Endodermal cell (in vitro differentiated cells): ENCODE measurements at regions not wholly inside any gene's neighbourhood (a gene's known extent, or its start where the extent isn't known, plus 50 kb on each side); places are given as distances from the start of the nearest gene placed in this dataset.

ENCODE experiments used
- DNase-seq: peaks from one replicate; pipeline ENCODE4 v3.0.0-alpha.2; 2017
- H3K27ac ChIP-seq: 2 replicates; pipeline ENCODE4 v1.5.1; 2013; ENCODE audit warnings: mild to moderate bottlenecking, low read depth, low read length, moderate library complexity
- H3K27me3 ChIP-seq: 2 replicates; pipeline ENCODE4 v1.6.1; 2013; ENCODE audit warnings: mild to moderate bottlenecking, low read length, moderate library complexity; ENCODE audit not compliant: insufficient read depth, control insufficient read depth, poor library complexity, severe bottlenecking
- H3K36me3 ChIP-seq: 2 replicates; pipeline ENCODE4 v1.7.0; 2013; ENCODE audit warnings: mild to moderate bottlenecking, low read length, moderate library complexity; ENCODE audit not compliant: control insufficient read depth, insufficient read depth
- H3K4me1 ChIP-seq: one replicate; pipeline ENCODE4 v1.7.0; 2013; ENCODE audit warnings: low read length; ENCODE audit not compliant: control insufficient read depth, insufficient read depth
- H3K4me3 ChIP-seq: 2 replicates; pipeline ENCODE4 v1.5.1; 2013; ENCODE audit warnings: mild to moderate bottlenecking, low read length, moderate library complexity
- H3K9ac ChIP-seq: 2 replicates; pipeline ENCODE4 v1.6.1; 2013; ENCODE audit warnings: mild to moderate bottlenecking, low read length, moderate library complexity; ENCODE audit not compliant: poor library complexity, severe bottlenecking; ENCODE audit errors: extremely low read depth
- H3K9me3 ChIP-seq: 2 replicates; pipeline ENCODE4 v1.6.1; 2013; ENCODE audit warnings: mild to moderate bottlenecking, low read length, moderate library complexity; ENCODE audit not compliant: control insufficient read depth
- H3K27ac Mint-ChIP-seq: 2 replicates; pipeline ENCODE4 v1.8.0; 2020; ENCODE audit warnings: mixed read lengths
- H3K27me3 Mint-ChIP-seq: 2 replicates; pipeline ENCODE4 v1.8.0; 2021; ENCODE audit warnings: mild to moderate bottlenecking, mixed read lengths; ENCODE audit not compliant: insufficient read depth
- H3K36me3 Mint-ChIP-seq: 2 replicates; pipeline ENCODE4 v1.8.0; 2020; ENCODE audit warnings: low read depth, mixed read lengths
- H3K4me1 Mint-ChIP-seq: 2 replicates; pipeline ENCODE4 v1.8.0; 2020; ENCODE audit warnings: mixed read lengths
- H3K4me3 Mint-ChIP-seq: 2 replicates; pipeline ENCODE4 v1.8.0; 2020; ENCODE audit warnings: mild to moderate bottlenecking, moderate library complexity, mixed read lengths
- H3K9me3 Mint-ChIP-seq: 2 replicates; pipeline ENCODE4 v1.8.0; 2020; ENCODE audit warnings: mild to moderate bottlenecking, mixed read lengths
- WGBS, 2 experiments: methylation state at CpG; one replicate each; pipeline versions ENCODE4 v1.1.5 to v1.1.7; 2013; ENCODE audit warnings: missing lambda C conversion rate in 2 of 2, mixed read lengths in 1 of 2; ENCODE audit not compliant: insufficient coverage in 1 of 2, insufficient read length in 1 of 2; 5-methylcytosine and 5-hydroxymethylcytosine counted together
- TF ChIP-seq, protein P1 (sequence below): fragments of 200-600 bp; sonication (generic); conservative IDR thresholded peaks from 2 replicates; pipeline ENCODE4 v1.5.0; 2021; ENCODE audit warnings: antibody characterized with exemption, mild to moderate bottlenecking

DNA sequence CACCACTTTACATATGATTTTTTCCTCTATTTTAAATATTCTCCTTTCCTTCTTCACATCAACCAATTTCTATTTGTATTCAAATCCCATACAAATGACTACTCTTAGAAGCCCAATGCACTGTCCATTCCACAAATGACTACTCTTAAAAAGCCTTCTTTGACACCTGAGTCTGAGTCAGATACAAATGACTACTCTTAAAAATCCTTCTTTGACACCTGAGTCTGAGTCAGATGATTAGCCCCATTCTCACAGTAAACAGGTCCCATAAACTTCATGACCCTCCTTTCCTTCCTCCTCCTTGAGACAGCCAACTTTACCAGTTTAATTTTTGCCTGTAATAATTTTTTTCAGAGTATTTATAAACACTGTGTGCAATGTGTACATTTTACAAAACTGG is 231.3 kb upstream of the USP25 start:
- TF ChIP-seq, protein P1, sequence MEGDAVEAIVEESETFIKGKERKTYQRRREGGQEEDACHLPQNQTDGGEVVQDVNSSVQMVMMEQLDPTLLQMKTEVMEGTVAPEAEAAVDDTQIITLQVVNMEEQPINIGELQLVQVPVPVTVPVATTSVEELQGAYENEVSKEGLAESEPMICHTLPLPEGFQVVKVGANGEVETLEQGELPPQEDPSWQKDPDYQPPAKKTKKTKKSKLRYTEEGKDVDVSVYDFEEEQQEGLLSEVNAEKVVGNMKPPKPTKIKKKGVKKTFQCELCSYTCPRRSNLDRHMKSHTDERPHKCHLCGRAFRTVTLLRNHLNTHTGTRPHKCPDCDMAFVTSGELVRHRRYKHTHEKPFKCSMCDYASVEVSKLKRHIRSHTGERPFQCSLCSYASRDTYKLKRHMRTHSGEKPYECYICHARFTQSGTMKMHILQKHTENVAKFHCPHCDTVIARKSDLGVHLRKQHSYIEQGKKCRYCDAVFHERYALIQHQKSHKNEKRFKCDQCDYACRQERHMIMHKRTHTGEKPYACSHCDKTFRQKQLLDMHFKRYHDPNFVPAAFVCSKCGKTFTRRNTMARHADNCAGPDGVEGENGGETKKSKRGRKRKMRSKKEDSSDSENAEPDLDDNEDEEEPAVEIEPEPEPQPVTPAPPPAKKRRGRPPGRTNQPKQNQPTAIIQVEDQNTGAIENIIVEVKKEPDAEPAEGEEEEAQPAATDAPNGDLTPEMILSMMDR: no peak
- no peaks in the 10 kb centered on the region for H3K9me3 ChIP-seq
- no peaks in the 10 kb centered on the region for H3K4me1 Mint-ChIP-seq
- H3K9me3 Mint-ChIP-seq: no peaks in the 10 kb centered on the region
- no peak overlapping the region for H3K9ac ChIP-seq
- H3K36me3 Mint-ChIP-seq: no peaks in the 10 kb centered on the region
- H3K36me3 ChIP-seq: no peaks in the 10 kb centered on the region
- no peak overlapping the region for H3K27ac ChIP-seq
- H3K27me3 Mint-ChIP-seq: peaks cover 1% of the 10 kb centered on the region
- no peak overlapping the region for H3K4me3 ChIP-seq
- no peak overlapping the region for H3K27ac Mint-ChIP-seq
- DNase-seq: no peak
- no peaks in the 10 kb centered on the region for H3K4me1 ChIP-seq
- no peak overlapping the region for H3K4me3 Mint-ChIP-seq
- H3K27me3 ChIP-seq: no peaks in the 10 kb centered on the region

DNA sequence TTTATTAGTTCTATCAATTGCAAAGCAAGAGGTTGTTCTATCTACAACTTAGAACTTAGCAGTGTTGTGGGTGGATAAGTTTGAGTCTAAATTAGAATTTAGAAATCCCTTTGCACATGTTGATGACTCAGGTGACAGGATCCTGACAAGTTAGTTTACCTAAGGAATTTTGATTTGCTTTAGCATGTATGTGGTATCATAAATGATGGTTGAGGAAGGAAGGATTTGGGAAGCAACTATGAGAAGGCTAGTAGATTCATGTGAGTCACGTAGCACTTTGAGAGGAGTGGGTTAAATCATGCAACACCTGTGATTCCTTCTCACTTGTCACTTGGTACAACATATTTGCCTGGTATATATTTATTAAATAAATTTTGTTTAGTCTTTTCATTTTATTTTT is 223.7 kb upstream of the USP25 start:
- no peaks in the 10 kb centered on the region for H3K4me1 ChIP-seq
- H3K27me3 Mint-ChIP-seq: peaks cover 1% of the 10 kb centered on the region
- no peak overlapping the region for H3K4me3 Mint-ChIP-seq
- no peak overlapping the region for H3K27ac ChIP-seq
- H3K9ac ChIP-seq: no peak overlapping the region
- no peaks in the 10 kb centered on the region for H3K36me3 Mint-ChIP-seq
- 100% methylated on average over 1 of the region's 1 CpG; no CpG with 5 or more reads in 1 of the 2 experiments for WGBS, 2 experiments
- H3K9me3 Mint-ChIP-seq: no peaks in the 10 kb centered on the region
- no peaks in the 10 kb centered on the region for H3K27me3 ChIP-seq
- no peaks in the 10 kb centered on the region for H3K36me3 ChIP-seq
- TF ChIP-seq, protein P1: no peak
- H3K9me3 ChIP-seq: no peaks in the 10 kb centered on the region
- H3K27ac Mint-ChIP-seq: no peak overlapping the region
- no peak for DNase-seq
- no peak overlapping the region for H3K4me3 ChIP-seq
- no peaks in the 10 kb centered on the region for H3K4me1 Mint-ChIP-seq

DNA sequence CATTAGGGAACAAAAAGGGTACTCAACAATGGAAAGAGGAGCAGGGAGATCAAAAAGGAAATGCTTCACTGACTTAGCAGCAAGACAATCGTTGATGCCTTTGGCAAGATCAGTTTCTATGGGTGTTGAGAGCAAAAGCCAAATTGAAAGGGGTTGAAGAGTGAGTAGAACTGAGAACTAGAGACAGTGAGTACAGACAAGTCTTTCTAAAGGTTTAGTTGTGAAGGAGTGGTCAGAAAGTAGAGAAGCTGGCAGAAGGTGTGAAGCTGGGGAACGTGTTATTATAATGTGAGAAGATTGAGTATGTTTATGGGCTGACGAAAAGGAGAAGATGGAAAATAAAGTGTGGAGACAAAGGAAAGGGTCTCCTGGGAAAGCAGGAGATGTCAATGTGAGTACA is 221.2 kb upstream of the USP25 start:
- 86 to 93% methylated on average over 3 of the region's 3 CpGs for WGBS, 2 experiments
- no peaks in the 10 kb centered on the region for H3K27me3 Mint-ChIP-seq

More for the DNA sequence above, 221.2 kb upstream of the USP25 start:
- no peak overlapping the region for H3K9ac ChIP-seq
- TF ChIP-seq, protein P1: no peak
- H3K9me3 Mint-ChIP-seq: no peaks in the 10 kb centered on the region
- no peaks in the 10 kb centered on the region for H3K9me3 ChIP-seq
- H3K27ac ChIP-seq: no peak overlapping the region
- H3K4me3 ChIP-seq: no peak overlapping the region
- H3K36me3 ChIP-seq: no peaks in the 10 kb centered on the region
- H3K36me3 Mint-ChIP-seq: no peaks in the 10 kb centered on the region
- H3K27me3 ChIP-seq: no peaks in the 10 kb centered on the region
- no peaks in the 10 kb centered on the region for H3K4me1 ChIP-seq
- H3K4me1 Mint-ChIP-seq: no peaks in the 10 kb centered on the region
- no peak overlapping the region for H3K27ac Mint-ChIP-seq
- no peak overlapping the region for H3K4me3 Mint-ChIP-seq
- DNase-seq: no peak
